GM12878 (cell line): ENCODE measurements at regions not wholly inside any gene's neighbourhood (a gene's known extent, or its start where the extent isn't known, plus 50 kb on each side); places are given as distances from the start of the nearest gene placed in this dataset.

Source experiments
- ATAC-seq: fragments of 200-7000 bp; cut with Tn5 transposase; 3 replicates; pipeline ENCODE4 v1.9.1; 2020; ENCODE audit warnings: mild to moderate bottlenecking, moderate library complexity
- BruUV-seq: library from RNA; stranded (reverse); fragments of 400-500 nt; replicated peaks from 2 replicates; lab custom pipeline; 2021; lab: Mats Ljungman, UMichigan
- CTCF ChIA-PET: fragments of 300-600 bp; sonication (Branson Sonifier 250); formaldehyde crosslinking; extraction: SDS; loops from one replicate; lab custom pipeline; 2021; ENCODE audit warnings: inconsistent platforms; lab: Yijun Ruan, JAX
- POLR2A ChIA-PET: fragments of 350-600 bp; formaldehyde crosslinking; extraction: SDS; loops from one replicate; lab custom pipeline; 2021; ENCODE audit warnings: inconsistent platforms; lab: Charles Lee
- RAD21 ChIA-PET: fragments of 300-600 bp; sonication (Branson Sonifier 250); formaldehyde crosslinking; loops from one replicate; lab custom pipeline; 2023; ENCODE audit warnings: antibody characterized with exemption; ENCODE audit not compliant: unreplicated experiment; lab: Charles Lee
- SMC1A ChIA-PET: fragments of 300-600 bp; sonication (Branson Sonifier 250); formaldehyde crosslinking; loops from one replicate; lab custom pipeline; 2023; ENCODE audit not compliant: unreplicated experiment, uncharacterized antibody; lab: Charles Lee
- DNase-seq: peaks from one replicate; pipeline ENCODE4 v3.0.0-alpha.2; 2011; ENCODE audit warnings: low read depth, low spot score
- FAIRE-seq: peaks from 3 replicates; lab custom pipeline; 2011; peaks lifted over from hg19 to GRCh38; lab: Jason Lieb, UNC
- H2AFZ ChIP-seq: 2 replicates; pipeline ENCODE4 v1.6.0; 2011; ENCODE audit warnings: low read depth, low read length, control low read depth; ENCODE audit not compliant: control insufficient read depth
- H3K27ac ChIP-seq: 2 replicates; pipeline ENCODE4 v1.5.1; 2011; ENCODE audit warnings: control low read depth; ENCODE audit not compliant: control insufficient read depth, insufficient read depth
- H3K27me3 ChIP-seq, 2 experiments: replicated peaks in 1 of 2; 2 replicates each; pipeline versions ENCODE4 v1.6.0 to v1.6.1; 2011; ENCODE audit warnings: low read length in 1 of 2; ENCODE audit not compliant: control insufficient read depth in 2 of 2, insufficient read depth in 2 of 2
- H3K36me3 ChIP-seq, 2 experiments: 2 replicates each; pipeline ENCODE4 v1.5.1; 2011; ENCODE audit warnings: low read length in 1 of 2; ENCODE audit not compliant: control insufficient read depth in 2 of 2, insufficient read depth in 2 of 2
- H3K4me1 ChIP-seq: 2 replicates; pipeline ENCODE4 v1.6.1; 2011; ENCODE audit warnings: mild to moderate bottlenecking, low read length, moderate library complexity, mixed read lengths; ENCODE audit not compliant: control insufficient read depth, insufficient read depth
- H3K4me2 ChIP-seq: 2 replicates; pipeline ENCODE4 v1.6.0; 2011; ENCODE audit warnings: control low read depth; ENCODE audit not compliant: control insufficient read depth, insufficient read depth
- H3K4me3 ChIP-seq: fragments of 200-600 bp; sonication (generic); 2 replicates; pipeline ENCODE4 v1.5.1; 2016
- H3K79me2 ChIP-seq: 2 replicates; pipeline ENCODE4 v1.6.0; 2011; ENCODE audit warnings: low read length; ENCODE audit not compliant: control insufficient read depth, insufficient read depth
- H3K9ac ChIP-seq: 2 replicates; pipeline ENCODE4 v1.8.0; 2011; ENCODE audit warnings: low read length, control low read depth, mixed read lengths; ENCODE audit not compliant: control insufficient read depth, insufficient read depth
- H3K9me3 ChIP-seq: replicated peaks from 3 replicates; pipeline ENCODE4 v1.5.1; 2011; ENCODE audit warnings: mild to moderate bottlenecking, low read length; ENCODE audit not compliant: control insufficient read depth, insufficient read depth
- H4K20me1 ChIP-seq: 2 replicates; pipeline ENCODE4 v1.6.0; 2011; ENCODE audit not compliant: control insufficient read depth, insufficient read depth
- E2F4 ChIP-seq: IDR thresholded peaks from 2 replicates; pipeline ENCODE4 v1.6.1; 2012; ENCODE audit warnings: low read depth, low read length, improper control_type of control experiment
- GATAD2B ChIP-seq: fragments of 450-650 bp; conservative IDR thresholded peaks from 2 replicates; pipeline ENCODE4 v1.6.1; 2017; ENCODE audit warnings: low read depth, mild to moderate bottlenecking, moderate library complexity
- IRF4 ChIP-seq: IDR thresholded peaks from 2 replicates; pipeline ENCODE4 v1.6.1; 2011; ENCODE audit warnings: low read depth, low read length
- IRF5 ChIP-seq: fragments of 450-650 bp; IDR thresholded peaks from 2 replicates; pipeline ENCODE4 v1.6.1; 2017; ENCODE audit warnings: borderline replicate concordance
- RAD21 ChIP-seq: IDR thresholded peaks from 2 replicates; pipeline ENCODE4 v1.6.1; 2011; ENCODE audit warnings: mild to moderate bottlenecking, low read depth, low read length, moderate library complexity; ENCODE audit not compliant: insufficient read depth
- RBBP5 ChIP-seq: fragments of 200-600 bp; sonication (generic); conservative IDR thresholded peaks from 2 replicates; pipeline ENCODE4 v1.6.1; 2016
- SMAD5 ChIP-seq: IDR thresholded peaks from 2 replicates; pipeline ENCODE4 v1.6.1; 2016; ENCODE audit warnings: antibody characterized with exemption, low read depth
- WGBS: methylation state at CpG from one replicate; pipeline ENCODE4 v1.1.6; 2016; ENCODE audit warnings: low lambda C conversion rate; ENCODE audit not compliant: insufficient replicate concordance, insufficient coverage; ENCODE audit errors: missing lambda C conversion rate; 5-methylcytosine and 5-hydroxymethylcytosine counted together
- in situ Hi-C: fragments of 300-500 bp; cut with MboI; formaldehyde crosslinking; loops from 9 replicates; pipeline ENCODE4 v1.14.3; 2018; ENCODE audit warnings: mixed read lengths
- intact Hi-C: fragments of 100-400 bp; cut with micrococcal nuclease; formaldehyde crosslinking; loops from one replicate; pipeline ENCODE4 v1.14.2; 2022; ENCODE audit not compliant: unreplicated experiment

GRCh38 chr7:17429579-17429978 is 131.1 kb downstream of the AHR start:
- ChIA-PET CTCF (interaction anchor here (1.3 kb wide), 1 partner anchor 127 kb away, joined by 3 read pairs; no protein-coding TSS in a partner anchor), SMC1A (interaction anchor here (0.7 to 1.5 kb wide), 5 partner anchors 27 to 206 kb away, joined by 3 to 5 read pairs (median 3); no protein-coding TSS in a partner anchor), RAD21 (interaction anchor here (0.7 to 1.5 kb wide), 3 partner anchors 24 to 283 kb away, joined by 3 read pairs; no protein-coding TSS in a partner anchor), POLR2A (no interaction called here)
- Histone ChIP-seq H3K4me1 (no peaks in the 10 kb centered on the region), H3K27me3 (no peaks in the 10 kb centered on the region), H2AFZ (no peak overlapping the region), H4K20me1 (no peaks in the 10 kb centered on the region), H3K79me2 (no peaks in the 10 kb centered on the region), H3K36me3 (no peaks in the 10 kb centered on the region), H3K4me2 (no peak overlapping the region), H3K9ac (no peak overlapping the region), H3K4me3 (no peak overlapping the region), H3K27ac (no peak overlapping the region), H3K9me3 (no peaks in the 10 kb centered on the region; the same call in 2 of the 3 replicates)
- no peak for FAIRE-seq
- no peak for ATAC-seq
- in situ Hi-C loops (no loop called here), intact Hi-C loops (no loop called here)
- DNase-seq: no peak
- no peak for TF ChIP-seq GATAD2B
- no peak for TF ChIP-seq IRF5
- no peak for TF ChIP-seq RAD21
- no peak for TF ChIP-seq SMAD5
- TF ChIP-seq E2F4: no peak
- TF ChIP-seq RBBP5: no peak
- TF ChIP-seq IRF4: no peak
- BruUV-seq: no TSS peak
- 38% methylated on average over 4 of the region's 4 CpGs for WGBS
